C4-2B (cell line): ENCODE measurements at regions not wholly inside any gene's neighbourhood (a gene's known extent, or its start where the extent isn't known, plus 50 kb on each side); places are given as distances from the start of the nearest gene placed in this dataset.

ENCODE experiments used
- ZFX ChIP-seq: fragments of 450-650 bp; IDR thresholded peaks from 2 replicates; pipeline ENCODE4 v1.6.1; 2017
- TF ChIP-seq, protein P1 (sequence below): fragments of 450-650 bp; conservative IDR thresholded peaks from 2 replicates; pipeline ENCODE4 v1.5.1; 2017; ENCODE audit warnings: mild to moderate bottlenecking

DNA sequence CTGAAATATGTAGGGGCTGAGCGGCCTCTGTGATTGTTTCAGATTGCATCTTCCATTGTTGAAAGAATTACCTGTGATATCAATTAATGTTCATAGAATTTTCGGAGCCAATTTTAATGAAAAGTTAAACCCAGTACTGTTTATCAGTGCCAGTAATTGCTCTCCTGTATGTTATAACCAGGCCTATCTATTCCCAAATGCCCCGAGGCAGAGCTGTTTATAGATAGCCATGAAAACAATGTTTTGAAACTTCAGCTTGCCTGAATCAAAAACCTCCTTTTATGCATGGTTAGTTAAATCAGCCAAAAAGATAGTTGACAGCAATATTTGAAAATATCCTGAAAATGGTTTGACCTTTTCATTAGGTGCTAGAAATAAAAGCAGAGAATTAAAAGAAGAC is 50.1 kb upstream of the HDAC9 start:
- TF ChIP-seq, protein P1, sequence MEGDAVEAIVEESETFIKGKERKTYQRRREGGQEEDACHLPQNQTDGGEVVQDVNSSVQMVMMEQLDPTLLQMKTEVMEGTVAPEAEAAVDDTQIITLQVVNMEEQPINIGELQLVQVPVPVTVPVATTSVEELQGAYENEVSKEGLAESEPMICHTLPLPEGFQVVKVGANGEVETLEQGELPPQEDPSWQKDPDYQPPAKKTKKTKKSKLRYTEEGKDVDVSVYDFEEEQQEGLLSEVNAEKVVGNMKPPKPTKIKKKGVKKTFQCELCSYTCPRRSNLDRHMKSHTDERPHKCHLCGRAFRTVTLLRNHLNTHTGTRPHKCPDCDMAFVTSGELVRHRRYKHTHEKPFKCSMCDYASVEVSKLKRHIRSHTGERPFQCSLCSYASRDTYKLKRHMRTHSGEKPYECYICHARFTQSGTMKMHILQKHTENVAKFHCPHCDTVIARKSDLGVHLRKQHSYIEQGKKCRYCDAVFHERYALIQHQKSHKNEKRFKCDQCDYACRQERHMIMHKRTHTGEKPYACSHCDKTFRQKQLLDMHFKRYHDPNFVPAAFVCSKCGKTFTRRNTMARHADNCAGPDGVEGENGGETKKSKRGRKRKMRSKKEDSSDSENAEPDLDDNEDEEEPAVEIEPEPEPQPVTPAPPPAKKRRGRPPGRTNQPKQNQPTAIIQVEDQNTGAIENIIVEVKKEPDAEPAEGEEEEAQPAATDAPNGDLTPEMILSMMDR, result no peak
- no peak for TF ChIP-seq ZFX
